ENCODE measurements at regions not wholly inside any gene's neighbourhood (a gene's known extent, or its start where the extent isn't known, plus 50 kb on each side); places are given as distances from the start of the nearest gene placed in this dataset.

DNA sequence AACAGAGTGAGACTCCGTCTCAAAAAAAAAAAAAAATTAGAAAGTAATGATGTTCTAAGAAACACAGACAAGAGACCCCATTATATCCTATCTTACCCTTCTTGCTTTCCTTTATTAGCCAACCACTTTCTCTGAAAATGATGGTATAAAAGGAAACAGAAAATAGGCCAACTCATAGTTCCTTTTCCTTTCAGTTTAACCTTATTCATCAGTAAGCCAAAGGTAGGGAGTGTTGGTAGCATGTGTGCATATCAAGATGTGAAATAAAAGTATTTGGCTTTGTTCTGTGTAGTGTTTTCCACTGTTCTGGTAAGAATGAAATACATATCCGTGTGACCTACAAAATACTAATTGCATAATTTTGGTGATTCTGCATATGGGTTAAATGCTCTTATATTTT, 266.6 kb downstream of the ZNF674 start:
- TF ChIP-seq, protein P1, sequence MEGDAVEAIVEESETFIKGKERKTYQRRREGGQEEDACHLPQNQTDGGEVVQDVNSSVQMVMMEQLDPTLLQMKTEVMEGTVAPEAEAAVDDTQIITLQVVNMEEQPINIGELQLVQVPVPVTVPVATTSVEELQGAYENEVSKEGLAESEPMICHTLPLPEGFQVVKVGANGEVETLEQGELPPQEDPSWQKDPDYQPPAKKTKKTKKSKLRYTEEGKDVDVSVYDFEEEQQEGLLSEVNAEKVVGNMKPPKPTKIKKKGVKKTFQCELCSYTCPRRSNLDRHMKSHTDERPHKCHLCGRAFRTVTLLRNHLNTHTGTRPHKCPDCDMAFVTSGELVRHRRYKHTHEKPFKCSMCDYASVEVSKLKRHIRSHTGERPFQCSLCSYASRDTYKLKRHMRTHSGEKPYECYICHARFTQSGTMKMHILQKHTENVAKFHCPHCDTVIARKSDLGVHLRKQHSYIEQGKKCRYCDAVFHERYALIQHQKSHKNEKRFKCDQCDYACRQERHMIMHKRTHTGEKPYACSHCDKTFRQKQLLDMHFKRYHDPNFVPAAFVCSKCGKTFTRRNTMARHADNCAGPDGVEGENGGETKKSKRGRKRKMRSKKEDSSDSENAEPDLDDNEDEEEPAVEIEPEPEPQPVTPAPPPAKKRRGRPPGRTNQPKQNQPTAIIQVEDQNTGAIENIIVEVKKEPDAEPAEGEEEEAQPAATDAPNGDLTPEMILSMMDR (IDR thresholded peaks at IDR 0.05): no peak
- TF ChIP-seq HOXB5 (CRISPR knock-in tag; IDR thresholded peaks at IDR 0.05) (no peak), EP300 (IDR thresholded peaks at IDR 0.05) (no peak), CEBPB (IDR thresholded peaks at IDR 0.05) (no peak), SMC3 (IDR thresholded peaks at IDR 0.05) (no peak), CBX2 (IDR thresholded peaks at IDR 0.05; ENCODE audit: borderline replicate concordance, low read depth) (no peak)
- TF ChIP-seq, protein P2, sequence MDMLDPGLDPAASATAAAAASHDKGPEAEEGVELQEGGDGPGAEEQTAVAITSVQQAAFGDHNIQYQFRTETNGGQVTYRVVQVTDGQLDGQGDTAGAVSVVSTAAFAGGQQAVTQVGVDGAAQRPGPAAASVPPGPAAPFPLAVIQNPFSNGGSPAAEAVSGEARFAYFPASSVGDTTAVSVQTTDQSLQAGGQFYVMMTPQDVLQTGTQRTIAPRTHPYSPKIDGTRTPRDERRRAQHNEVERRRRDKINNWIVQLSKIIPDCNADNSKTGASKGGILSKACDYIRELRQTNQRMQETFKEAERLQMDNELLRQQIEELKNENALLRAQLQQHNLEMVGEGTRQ (IDR thresholded peaks at IDR 0.05): no peak
- TF ChIP-seq, protein P3, sequence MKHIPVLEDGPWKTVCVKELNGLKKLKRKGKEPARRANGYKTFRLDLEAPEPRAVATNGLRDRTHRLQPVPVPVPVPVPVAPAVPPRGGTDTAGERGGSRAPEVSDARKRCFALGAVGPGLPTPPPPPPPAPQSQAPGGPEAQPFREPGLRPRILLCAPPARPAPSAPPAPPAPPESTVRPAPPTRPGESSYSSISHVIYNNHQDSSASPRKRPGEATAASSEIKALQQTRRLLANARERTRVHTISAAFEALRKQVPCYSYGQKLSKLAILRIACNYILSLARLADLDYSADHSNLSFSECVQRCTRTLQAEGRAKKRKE (CRISPR knock-in tag; IDR thresholded peaks at IDR 0.05; ENCODE audit: low read depth): no peak
